OCI-LY1 (cell line): ENCODE measurements at regions not wholly inside any gene's neighbourhood (a gene's known extent, or its start where the extent isn't known, plus 50 kb on each side); places are given as distances from the start of the nearest gene placed in this dataset.

Source experiments
- EZH2 ChIP-seq: fragments of 200-600 bp; sonication (generic), shearing (Covaris generic); IDR thresholded peaks from 2 replicates; pipeline ENCODE4 v1.8.0; 2017; ENCODE audit warnings: borderline replicate concordance, mixed run types, mild to moderate bottlenecking, antibody characterized with exemption, low read length, moderate library complexity, mixed read lengths
- TF ChIP-seq, protein P1 (sequence below): fragments of 200-600 bp; sonication (generic), shearing (Covaris generic); IDR thresholded peaks from 2 replicates; pipeline ENCODE4 v1.5.1; 2017; ENCODE audit warnings: mild to moderate bottlenecking, antibody characterized with exemption, low read length, moderate library complexity, mixed read lengths

DNA sequence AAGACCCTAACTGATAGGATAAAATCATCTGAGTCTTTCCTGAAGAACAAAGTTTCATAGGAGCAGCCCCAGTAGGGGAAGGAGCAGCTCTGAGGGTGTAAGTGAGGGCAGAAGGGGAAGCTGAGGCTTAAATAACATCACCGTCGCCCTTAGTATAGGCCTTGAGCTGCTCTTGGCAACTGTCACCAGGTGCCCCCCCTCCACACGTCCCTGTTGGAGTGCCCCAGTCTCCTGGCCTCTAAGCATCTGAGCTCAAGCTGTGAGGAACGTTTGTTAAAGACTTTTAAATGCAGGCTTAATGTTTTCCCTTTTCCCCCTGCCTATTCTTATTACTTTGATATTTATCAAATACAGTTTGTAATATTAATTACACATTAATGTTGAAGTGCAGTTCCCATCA lies 170.6 kb downstream of the ZIC5 start:
- TF ChIP-seq EZH2: no peak
- TF ChIP-seq, protein P1, sequence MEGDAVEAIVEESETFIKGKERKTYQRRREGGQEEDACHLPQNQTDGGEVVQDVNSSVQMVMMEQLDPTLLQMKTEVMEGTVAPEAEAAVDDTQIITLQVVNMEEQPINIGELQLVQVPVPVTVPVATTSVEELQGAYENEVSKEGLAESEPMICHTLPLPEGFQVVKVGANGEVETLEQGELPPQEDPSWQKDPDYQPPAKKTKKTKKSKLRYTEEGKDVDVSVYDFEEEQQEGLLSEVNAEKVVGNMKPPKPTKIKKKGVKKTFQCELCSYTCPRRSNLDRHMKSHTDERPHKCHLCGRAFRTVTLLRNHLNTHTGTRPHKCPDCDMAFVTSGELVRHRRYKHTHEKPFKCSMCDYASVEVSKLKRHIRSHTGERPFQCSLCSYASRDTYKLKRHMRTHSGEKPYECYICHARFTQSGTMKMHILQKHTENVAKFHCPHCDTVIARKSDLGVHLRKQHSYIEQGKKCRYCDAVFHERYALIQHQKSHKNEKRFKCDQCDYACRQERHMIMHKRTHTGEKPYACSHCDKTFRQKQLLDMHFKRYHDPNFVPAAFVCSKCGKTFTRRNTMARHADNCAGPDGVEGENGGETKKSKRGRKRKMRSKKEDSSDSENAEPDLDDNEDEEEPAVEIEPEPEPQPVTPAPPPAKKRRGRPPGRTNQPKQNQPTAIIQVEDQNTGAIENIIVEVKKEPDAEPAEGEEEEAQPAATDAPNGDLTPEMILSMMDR: no peak
